Keratinocyte (primary cell): ENCODE measurements at regions not wholly inside any gene's neighbourhood (a gene's known extent, or its start where the extent isn't known, plus 50 kb on each side); places are given as distances from the start of the nearest gene placed in this dataset.

ENCODE experiments used
- DNase-seq: peaks from one replicate; pipeline ENCODE4 v3.0.0-alpha.2; 2011; ENCODE audit warnings: low read depth, missing footprints, low spot score
- FAIRE-seq: peaks from 2 replicates; lab custom pipeline; 2011; peaks lifted over from hg19 to GRCh38; lab: Jason Lieb, UNC
- H2AFZ ChIP-seq: 2 replicates; pipeline ENCODE4 v1.6.0; 2012; ENCODE audit warnings: low read length, control low read depth, inconsistent platforms; ENCODE audit not compliant: control insufficient read depth
- H3K27ac ChIP-seq: 2 replicates; pipeline ENCODE4 v1.5.1; 2011; ENCODE audit warnings: low read length; ENCODE audit not compliant: control insufficient read depth, insufficient read depth
- H3K27me3 ChIP-seq: 3 replicates; pipeline ENCODE4 v1.6.0; 2011; ENCODE audit warnings: low read length; ENCODE audit not compliant: control insufficient read depth, insufficient read depth; ENCODE audit errors: extremely low read depth
- H3K36me3 ChIP-seq, 2 experiments: 2 replicates in 1 of 2; 3 replicates in 1 of 2; pipeline ENCODE4 v1.5.1; 2011; ENCODE audit warnings: low read length in 2 of 2, mild to moderate bottlenecking in 1 of 2; ENCODE audit not compliant: control insufficient read depth in 2 of 2, insufficient read depth in 2 of 2; ENCODE audit errors: extremely low read depth in 1 of 2
- H3K4me1 ChIP-seq: 3 replicates; pipeline ENCODE4 v1.5.1; 2011; ENCODE audit warnings: low read length; ENCODE audit not compliant: control insufficient read depth, insufficient read depth; ENCODE audit errors: extremely low read depth
- H3K4me2 ChIP-seq: 3 replicates; pipeline ENCODE4 v1.6.0; 2011; ENCODE audit warnings: low read depth, low read length; ENCODE audit not compliant: control insufficient read depth, insufficient read depth; ENCODE audit errors: extremely low read depth
- H3K4me3 ChIP-seq, 3 experiments: fragments of 200-600 bp in 1 of 3; sonication (generic) in 1 of 3; 2 replicates in 2 of 3; 3 replicates in 1 of 3; pipeline ENCODE4 v1.5.1; 2011 to 2016; ENCODE audit warnings: low read length in 3 of 3, mild to moderate bottlenecking in 3 of 3, control low read depth in 2 of 3, inconsistent platforms in 1 of 3, low read depth in 1 of 3, mixed read lengths in 1 of 3, mixed run types in 1 of 3, moderate library complexity in 1 of 3; ENCODE audit not compliant: control insufficient read depth in 2 of 3, insufficient read depth in 2 of 3; ENCODE audit errors: extremely low read depth in 1 of 3
- H3K79me2 ChIP-seq: 2 replicates; pipeline ENCODE4 v1.6.0; 2012; ENCODE audit warnings: low read length; ENCODE audit not compliant: control insufficient read depth, insufficient read depth
- H3K9ac ChIP-seq: 3 replicates; pipeline ENCODE4 v1.6.0; 2011; ENCODE audit warnings: low read length; ENCODE audit not compliant: control insufficient read depth, insufficient read depth; ENCODE audit errors: extremely low read depth
- H3K9me1 ChIP-seq: 3 replicates; pipeline ENCODE4 v1.6.0; 2011; ENCODE audit warnings: low read length; ENCODE audit not compliant: control insufficient read depth, insufficient read depth; ENCODE audit errors: extremely low read depth
- H3K9me3 ChIP-seq: 2 replicates; pipeline ENCODE4 v1.5.1; 2012; ENCODE audit warnings: low read depth, low read length; ENCODE audit not compliant: control insufficient read depth
- H4K20me1 ChIP-seq: 3 replicates; pipeline ENCODE4 v1.6.0; 2011; ENCODE audit warnings: low read length; ENCODE audit not compliant: control insufficient read depth, insufficient read depth; ENCODE audit errors: extremely low read depth
- CTCF ChIP-seq, 3 experiments: IDR thresholded peaks in 1 of 3; conservative IDR thresholded peaks in 1 of 3; optimal IDR thresholded peaks in 1 of 3; 2 replicates in 2 of 3; 3 replicates in 1 of 3; pipeline versions ENCODE3 to v1.5.1; 2011; ENCODE audit warnings: low read length in 3 of 3, mild to moderate bottlenecking in 3 of 3, moderate library complexity in 2 of 3, control low read depth in 1 of 3, inconsistent platforms in 1 of 3; ENCODE audit not compliant: insufficient read depth in 2 of 3; ENCODE audit errors: extremely low read depth in 1 of 3
- EZH2 ChIP-seq: IDR thresholded peaks from one replicate; pipeline ENCODE4 v1.6.1; 2012; ENCODE audit warnings: inconsistent platforms, mild to moderate bottlenecking, low read length, moderate library complexity
- dilution Hi-C: fragments of 300-500 bp; cut with MboI; formaldehyde crosslinking; loops from one replicate; pipeline ENCODE4 v1.7.0; 2020; ENCODE audit warnings: low sequenced_read_pairs; ENCODE audit not compliant: extremely low pct_ligation_motif_present

GRCh38 chr13:107715496-107715895, 499.8 kb downstream of the LIG4 start:
- Histone ChIP-seq H3K36me3 (no peaks in the 10 kb centered on the region), H4K20me1 (no peaks in the 10 kb centered on the region), H3K4me1 (no peaks in the 10 kb centered on the region), H3K4me2 (no peak overlapping the region), H3K9ac (no peak overlapping the region), H3K27ac (no peak overlapping the region), H3K79me2 (no peaks in the 10 kb centered on the region), H3K9me3 (peaks cover 7% of the 10 kb centered on the region), H2AFZ (no peak overlapping the region), H3K27me3 (no peaks in the 10 kb centered on the region), H3K4me3 (no peak overlapping the region), H3K9me1 (no peaks in the 10 kb centered on the region)
- TF ChIP-seq CTCF (optimal IDR thresholded peaks at IDR 0.05 in 1 of 3, IDR thresholded peaks at IDR 0.05 in 1 of 3, conservative IDR thresholded peaks at IDR 0.05 in 1 of 3; ENCODE audit: extremely low read depth in 1 of 3, insufficient read depth in 2 of 3, low read length in 3 of 3), result no peak
- no peak for TF ChIP-seq EZH2
- dilution Hi-C loops, result no loop called here
- no peak for FAIRE-seq
- no peak for DNase-seq

- FAIRE-seq (no peak), DNase-seq (no peak)
- no peaks in the 10 kb centered on the region for H3K36me3 ChIP-seq
- H3K79me2 ChIP-seq, result no peaks in the 10 kb centered on the region
- H3K4me3 ChIP-seq, result no peak overlapping the region
- no peak overlapping the region for H3K4me2 ChIP-seq
- H4K20me1 ChIP-seq, result no peaks in the 10 kb centered on the region
- dilution Hi-C loops, result no loop called here
- TF ChIP-seq CTCF (optimal IDR thresholded peaks at IDR 0.05 in 1 of 3, IDR thresholded peaks at IDR 0.05 in 1 of 3, conservative IDR thresholded peaks at IDR 0.05 in 1 of 3; ENCODE audit: extremely low read depth in 1 of 3, insufficient read depth in 2 of 3, low read length in 3 of 3) (no peak), EZH2 (no peak)
- H3K9ac ChIP-seq, result no peak overlapping the region
- H3K4me1 ChIP-seq, result no peaks in the 10 kb centered on the region
- H3K9me3 ChIP-seq, result peaks cover 2% of the 10 kb centered on the region
- H3K27ac ChIP-seq, result no peak overlapping the region
- H3K9me1 ChIP-seq, result no peaks in the 10 kb centered on the region
- no peaks in the 10 kb centered on the region for H3K27me3 ChIP-seq
- no peak overlapping the region for H2AFZ ChIP-seq
These were observed 502.0 kb downstream of the LIG4 start for GRCh38 chr13:107713314-107713713.
